ENCODE measurements at regions not wholly inside any gene's neighbourhood (a gene's known extent, or its start where the extent isn't known, plus 50 kb on each side); places are given as distances from the start of the nearest gene placed in this dataset.

- no peak for TF ChIP-seq CTCF (IDR thresholded peaks at IDR 0.05; ENCODE audit: unreplicated experiment in 3 of 3)
Measured at GRCh38 chr2:198702796-198703195, 754.9 kb downstream of the SATB2 start.

GRCh38 chr2:198701481-198701880, 756.3 kb downstream of the SATB2 start:
- peaks cover 5% of the 10 kb centered on the region for H3K4me1 Mint-ChIP-seq
- no peaks in the 10 kb centered on the region for H3K27me3 Mint-ChIP-seq (ENCODE audit: low read depth)
- H3K27ac Mint-ChIP-seq = no peak overlapping the region

More at GRCh38 chr2:198702796-198703195, 754.9 kb downstream of the SATB2 start:
- peaks cover 8% of the 10 kb centered on the region for H3K4me1 Mint-ChIP-seq
- H3K27me3 Mint-ChIP-seq (ENCODE audit: low read depth) = no peaks in the 10 kb centered on the region
- no peak overlapping the region for H3K27ac Mint-ChIP-seq
- no peaks in the 10 kb centered on the region for H3K9me3 Mint-ChIP-seq
- no peaks in the 10 kb centered on the region for H3K36me3 Mint-ChIP-seq (ENCODE audit: low read depth)
- no peak overlapping the region for H3K4me3 Mint-ChIP-seq

GRCh38 chr2:198700319-198700718, 757.4 kb downstream of the SATB2 start:
- H3K4me1 Mint-ChIP-seq = no peaks in the 10 kb centered on the region
- no peaks in the 10 kb centered on the region for H3K9me3 Mint-ChIP-seq
- TF ChIP-seq CTCF (IDR thresholded peaks at IDR 0.05; ENCODE audit: unreplicated experiment in 3 of 3) = no peak
- no peak overlapping the region for H3K4me3 Mint-ChIP-seq
- no peak overlapping the region for H3K27ac Mint-ChIP-seq
- no peaks in the 10 kb centered on the region for H3K36me3 Mint-ChIP-seq (ENCODE audit: low read depth)
- no peaks in the 10 kb centered on the region for H3K27me3 Mint-ChIP-seq (ENCODE audit: low read depth)

More at GRCh38 chr2:198701481-198701880, 756.3 kb downstream of the SATB2 start:
- H3K36me3 Mint-ChIP-seq (ENCODE audit: low read depth) = no peaks in the 10 kb centered on the region
- no peaks in the 10 kb centered on the region for H3K9me3 Mint-ChIP-seq
- no peak overlapping the region for H3K4me3 Mint-ChIP-seq
- no peak for TF ChIP-seq CTCF (IDR thresholded peaks at IDR 0.05; ENCODE audit: unreplicated experiment in 3 of 3)

GRCh38 chr2:198698230-198698629, 759.5 kb downstream of the SATB2 start:
- Mint-ChIP-seq H3K4me3 (no peak overlapping the region), H3K9me3 (no peaks in the 10 kb centered on the region), H3K27me3 (ENCODE audit: low read depth) (no peaks in the 10 kb centered on the region), H3K36me3 (ENCODE audit: low read depth) (no peaks in the 10 kb centered on the region), H3K4me1 (no peaks in the 10 kb centered on the region), H3K27ac (no peak overlapping the region)
- no peak for TF ChIP-seq CTCF (IDR thresholded peaks at IDR 0.05; ENCODE audit: unreplicated experiment in 3 of 3)

GRCh38 chr2:198697794-198698193, 759.9 kb downstream of the SATB2 start:
- Mint-ChIP-seq H3K4me3 (no peak overlapping the region), H3K36me3 (ENCODE audit: low read depth) (no peaks in the 10 kb centered on the region), H3K27ac (no peak overlapping the region), H3K27me3 (ENCODE audit: low read depth) (no peaks in the 10 kb centered on the region), H3K9me3 (no peaks in the 10 kb centered on the region), H3K4me1 (no peaks in the 10 kb centered on the region)
- TF ChIP-seq CTCF (IDR thresholded peaks at IDR 0.05; ENCODE audit: unreplicated experiment in 3 of 3) = no peak

- Mint-ChIP-seq H3K36me3 (ENCODE audit: low read depth) (no peaks in the 10 kb centered on the region), H3K27ac (no peak overlapping the region), H3K27me3 (ENCODE audit: low read depth) (no peaks in the 10 kb centered on the region), H3K9me3 (no peaks in the 10 kb centered on the region), H3K4me1 (no peaks in the 10 kb centered on the region), H3K4me3 (no peak overlapping the region)
- no peak for TF ChIP-seq CTCF (IDR thresholded peaks at IDR 0.05; ENCODE audit: unreplicated experiment in 3 of 3)
Measured at GRCh38 chr2:198697218-198697617, 760.5 kb downstream of the SATB2 start.
